Adrenal gland (tissue), 5 donors: ENCODE measurements at regions not wholly inside any gene's neighbourhood (a gene's known extent, or its start where the extent isn't known, plus 50 kb on each side); places are given as distances from the start of the nearest gene placed in this dataset.

ENCODE experiments used
- POLR2A ChIP-seq, 2 donors: fragments of 450-650 bp; IDR thresholded peaks; one replicate each; pipeline ENCODE4 v1.6.1; 2017; ENCODE audit warnings: antibody characterized with exemption in 2 of 2, mild to moderate bottlenecking in 2 of 2, moderate library complexity in 1 of 2
- TF ChIP-seq, protein P1 (sequence below), 6 experiments: fragments of 450-650 bp in 4 of 6; fragments of 200-600 bp in 2 of 6; sonication (generic) in 1 of 6; IDR thresholded peaks; 1 replicate in 5 of 6; 2 replicates in 1 of 6; pipeline versions ENCODE4 v1.5.1 to v1.8.0; 2016 to 2021; ENCODE audit warnings: antibody characterized with exemption in 6 of 6, mild to moderate bottlenecking in 2 of 6, moderate library complexity in 1 of 6
- donor health status: DM: no; HTN: no; CAD: no.

GRCh38 chr1:96926176-96926575, 204.6 kb downstream of the PTBP2 start:
- TF ChIP-seq, protein P1, sequence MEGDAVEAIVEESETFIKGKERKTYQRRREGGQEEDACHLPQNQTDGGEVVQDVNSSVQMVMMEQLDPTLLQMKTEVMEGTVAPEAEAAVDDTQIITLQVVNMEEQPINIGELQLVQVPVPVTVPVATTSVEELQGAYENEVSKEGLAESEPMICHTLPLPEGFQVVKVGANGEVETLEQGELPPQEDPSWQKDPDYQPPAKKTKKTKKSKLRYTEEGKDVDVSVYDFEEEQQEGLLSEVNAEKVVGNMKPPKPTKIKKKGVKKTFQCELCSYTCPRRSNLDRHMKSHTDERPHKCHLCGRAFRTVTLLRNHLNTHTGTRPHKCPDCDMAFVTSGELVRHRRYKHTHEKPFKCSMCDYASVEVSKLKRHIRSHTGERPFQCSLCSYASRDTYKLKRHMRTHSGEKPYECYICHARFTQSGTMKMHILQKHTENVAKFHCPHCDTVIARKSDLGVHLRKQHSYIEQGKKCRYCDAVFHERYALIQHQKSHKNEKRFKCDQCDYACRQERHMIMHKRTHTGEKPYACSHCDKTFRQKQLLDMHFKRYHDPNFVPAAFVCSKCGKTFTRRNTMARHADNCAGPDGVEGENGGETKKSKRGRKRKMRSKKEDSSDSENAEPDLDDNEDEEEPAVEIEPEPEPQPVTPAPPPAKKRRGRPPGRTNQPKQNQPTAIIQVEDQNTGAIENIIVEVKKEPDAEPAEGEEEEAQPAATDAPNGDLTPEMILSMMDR (IDR thresholded peaks at IDR 0.05) = no peak
- TF ChIP-seq POLR2A (IDR thresholded peaks at IDR 0.05) = no peak
